Stimulated activated CD8-positive, alpha-beta memory T cell treated with anti-CD3 and anti-CD28 coated beads, Interleukin-7, amount 100 ng/mL, for 4 hours (primary cell): ENCODE measurements at regions not wholly inside any gene's neighbourhood (a gene's known extent, or its start where the extent isn't known, plus 50 kb on each side); places are given as distances from the start of the nearest gene placed in this dataset.

Experiments used
- DNase-seq, 2 donors: peaks; one replicate each; pipeline ENCODE4 v3.0.0-alpha.2; 2020; ENCODE audit warnings: low read depth in 2 of 2

- DNase-seq: no peak
Measured at GRCh38 chr11:113526521-113526920, 51.3 kb upstream of the DRD2 start.
